ENCODE measurements at regions not wholly inside any gene's neighbourhood (a gene's known extent, or its start where the extent isn't known, plus 50 kb on each side); places are given as distances from the start of the nearest gene placed in this dataset.

DNA sequence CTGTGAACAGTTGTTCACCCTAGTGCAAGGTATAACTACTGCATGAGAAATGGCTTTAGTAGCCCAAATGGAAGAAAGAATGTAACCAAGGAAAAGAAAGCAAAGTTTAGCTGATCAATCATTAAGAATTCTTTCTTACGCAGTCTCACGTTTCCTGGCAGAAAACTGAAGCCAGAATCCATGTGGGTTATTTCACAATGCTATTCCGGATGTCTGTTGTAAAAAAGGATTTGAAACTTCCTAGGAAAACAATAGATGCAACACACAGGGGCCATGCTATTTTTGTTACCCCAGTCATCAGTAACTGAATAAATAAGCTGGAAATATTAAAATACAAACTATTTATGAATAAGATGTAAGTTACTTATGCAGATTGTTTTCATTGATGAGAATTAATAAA is 802.5 kb downstream of the CDH8 start:
- Histone ChIP-seq H3K27ac (no peak overlapping the region), H3K27me3 (ENCODE audit: insufficient read depth, low read depth, severe bottlenecking) (peaks cover 22% of the 10 kb centered on the region), H3K9me3 (ENCODE audit: severe bottlenecking) (no peaks in the 10 kb centered on the region), H3K4me3 (ENCODE audit: low read depth, low read length) (no peak overlapping the region), H3K36me3 (no peaks in the 10 kb centered on the region)
- DNase-seq: no peak
- TF ChIP-seq, protein P1, sequence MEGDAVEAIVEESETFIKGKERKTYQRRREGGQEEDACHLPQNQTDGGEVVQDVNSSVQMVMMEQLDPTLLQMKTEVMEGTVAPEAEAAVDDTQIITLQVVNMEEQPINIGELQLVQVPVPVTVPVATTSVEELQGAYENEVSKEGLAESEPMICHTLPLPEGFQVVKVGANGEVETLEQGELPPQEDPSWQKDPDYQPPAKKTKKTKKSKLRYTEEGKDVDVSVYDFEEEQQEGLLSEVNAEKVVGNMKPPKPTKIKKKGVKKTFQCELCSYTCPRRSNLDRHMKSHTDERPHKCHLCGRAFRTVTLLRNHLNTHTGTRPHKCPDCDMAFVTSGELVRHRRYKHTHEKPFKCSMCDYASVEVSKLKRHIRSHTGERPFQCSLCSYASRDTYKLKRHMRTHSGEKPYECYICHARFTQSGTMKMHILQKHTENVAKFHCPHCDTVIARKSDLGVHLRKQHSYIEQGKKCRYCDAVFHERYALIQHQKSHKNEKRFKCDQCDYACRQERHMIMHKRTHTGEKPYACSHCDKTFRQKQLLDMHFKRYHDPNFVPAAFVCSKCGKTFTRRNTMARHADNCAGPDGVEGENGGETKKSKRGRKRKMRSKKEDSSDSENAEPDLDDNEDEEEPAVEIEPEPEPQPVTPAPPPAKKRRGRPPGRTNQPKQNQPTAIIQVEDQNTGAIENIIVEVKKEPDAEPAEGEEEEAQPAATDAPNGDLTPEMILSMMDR (IDR thresholded peaks at IDR 0.05; ENCODE audit: low read depth, low read length): no peak

DNA sequence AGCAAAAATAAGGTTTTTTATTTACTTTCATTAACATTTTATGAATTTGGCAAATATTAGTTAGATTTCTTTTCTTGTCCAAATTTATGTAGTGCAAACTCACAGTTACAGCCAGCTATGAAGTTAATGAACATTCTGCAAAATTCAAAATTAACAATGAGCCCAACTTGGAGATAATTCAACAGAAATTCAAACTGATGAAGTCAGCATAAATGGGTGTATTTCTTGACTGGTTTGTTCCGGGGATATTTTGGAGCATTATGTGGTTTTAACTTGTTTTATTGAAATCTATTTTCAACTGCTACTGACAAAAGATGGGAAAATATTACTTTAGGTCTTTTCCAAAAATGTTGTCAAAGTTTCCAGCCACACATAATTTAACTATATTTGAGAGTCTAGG is 807.9 kb downstream of the CDH8 start:
- Histone ChIP-seq H3K4me3 (ENCODE audit: low read depth, low read length) (no peak overlapping the region), H3K27ac (no peak overlapping the region), H3K36me3 (no peaks in the 10 kb centered on the region), H3K9me3 (ENCODE audit: severe bottlenecking) (no peaks in the 10 kb centered on the region), H3K27me3 (ENCODE audit: insufficient read depth, low read depth, severe bottlenecking) (peaks cover 25% of the 10 kb centered on the region)
- DNase-seq: no peak
- TF ChIP-seq, protein P1 (IDR thresholded peaks at IDR 0.05; ENCODE audit: low read depth, low read length): no peak

DNA sequence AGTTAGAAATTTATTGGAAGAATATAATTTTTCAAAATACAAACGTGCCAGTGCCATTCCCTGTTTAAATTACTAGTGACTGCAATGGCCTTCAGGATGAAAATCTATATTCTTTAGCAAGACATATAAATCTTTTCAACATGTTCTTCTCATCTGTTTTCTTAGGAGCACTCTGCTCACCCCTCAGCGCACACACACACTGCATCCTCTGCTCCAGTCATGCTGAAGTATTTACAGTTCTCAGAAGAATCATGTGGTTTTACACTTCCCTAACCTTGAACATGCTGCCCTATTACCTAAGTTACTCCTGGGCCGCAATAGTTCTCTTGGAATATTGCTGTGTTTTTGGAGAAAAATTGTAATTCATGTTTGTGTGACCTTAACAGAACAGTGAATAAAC is 820.6 kb downstream of the CDH8 start:
- H3K27me3 ChIP-seq (ENCODE audit: insufficient read depth, low read depth, severe bottlenecking): peaks cover 51% of the 10 kb centered on the region
- TF ChIP-seq, protein P1 (IDR thresholded peaks at IDR 0.05; ENCODE audit: low read depth, low read length): no peak
- no peak overlapping the region for H3K4me3 ChIP-seq (ENCODE audit: low read depth, low read length)
- no peaks in the 10 kb centered on the region for H3K9me3 ChIP-seq (ENCODE audit: severe bottlenecking)
- H3K27ac ChIP-seq: no peak overlapping the region
- no peaks in the 10 kb centered on the region for H3K36me3 ChIP-seq
- DNase-seq: no peak

DNA sequence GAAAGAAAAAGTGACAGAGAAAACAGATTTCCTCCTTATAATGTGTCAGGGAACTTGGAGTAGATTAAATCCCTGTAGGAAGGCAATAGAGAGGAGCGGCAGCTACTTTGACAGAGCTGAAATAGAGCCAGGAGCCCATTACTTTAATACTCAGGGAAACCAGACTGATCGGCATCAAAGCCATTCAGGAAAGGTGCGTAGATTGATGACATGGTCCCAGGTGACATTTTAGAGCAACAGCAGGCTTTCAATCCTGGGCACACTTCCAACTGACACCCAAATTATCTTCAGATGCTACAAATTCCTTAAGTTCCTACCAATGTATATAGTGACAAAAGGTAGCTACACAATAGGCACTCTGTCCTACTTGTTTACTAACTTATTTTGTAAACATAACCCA is 821.5 kb downstream of the CDH8 start:
- Histone ChIP-seq H3K9me3 (ENCODE audit: severe bottlenecking) (no peaks in the 10 kb centered on the region), H3K27ac (no peak overlapping the region), H3K4me3 (ENCODE audit: low read depth, low read length) (no peak overlapping the region), H3K36me3 (no peaks in the 10 kb centered on the region), H3K27me3 (ENCODE audit: insufficient read depth, low read depth, severe bottlenecking) (peaks cover 47% of the 10 kb centered on the region)
- DNase-seq: no peak
- TF ChIP-seq, protein P1 (IDR thresholded peaks at IDR 0.05; ENCODE audit: low read depth, low read length): no peak

DNA sequence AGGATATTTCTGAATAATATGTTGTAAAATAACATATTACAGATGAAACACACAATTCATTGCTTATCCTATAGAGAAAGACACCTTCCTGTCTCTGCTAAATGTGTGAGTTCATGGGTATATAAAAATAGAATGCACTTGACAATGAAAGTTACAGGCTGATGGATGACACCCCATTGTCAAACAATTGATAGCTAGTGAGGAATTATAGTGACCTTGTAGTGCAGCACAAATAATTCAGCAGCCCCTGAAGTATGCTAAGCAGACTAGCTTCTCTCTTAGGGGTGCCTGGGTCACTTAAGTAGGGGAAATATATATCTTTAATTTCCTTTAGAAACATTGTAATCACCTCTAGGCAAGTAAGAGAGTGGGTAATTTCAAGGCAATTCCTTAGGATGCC is 826.2 kb downstream of the CDH8 start:
- Histone ChIP-seq H3K27ac (no peak overlapping the region), H3K4me3 (ENCODE audit: low read depth, low read length) (no peak overlapping the region)

DNA sequence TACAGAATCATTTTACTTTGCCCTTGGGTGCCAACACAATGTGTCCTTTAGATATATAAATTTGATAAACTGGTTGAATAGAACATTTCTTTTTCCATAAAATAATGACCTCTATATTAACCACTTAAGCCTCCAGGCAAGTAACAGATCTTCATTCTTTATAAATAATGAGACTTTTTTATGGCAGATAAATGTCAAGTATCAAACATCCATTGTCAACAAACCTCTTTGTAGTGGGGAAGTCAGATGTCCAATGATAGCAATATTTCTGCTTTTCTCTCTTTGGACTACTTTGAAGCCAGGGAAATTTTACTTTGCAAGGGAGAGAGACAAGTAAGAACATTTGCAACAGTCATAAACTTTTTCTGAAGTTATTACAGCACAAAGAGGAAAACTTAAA is 841.2 kb downstream of the CDH8 start:
- Histone ChIP-seq H3K9me3 (ENCODE audit: severe bottlenecking) (no peaks in the 10 kb centered on the region), H3K27ac (no peak overlapping the region), H3K4me3 (ENCODE audit: low read depth, low read length) (no peak overlapping the region), H3K27me3 (ENCODE audit: insufficient read depth, low read depth, severe bottlenecking) (peaks cover 21% of the 10 kb centered on the region), H3K36me3 (no peaks in the 10 kb centered on the region)
- DNase-seq: no peak
- TF ChIP-seq, protein P1 (IDR thresholded peaks at IDR 0.05; ENCODE audit: low read depth, low read length): no peak

More for the DNA sequence above, 826.2 kb downstream of the CDH8 start:
- no peak for DNase-seq
- TF ChIP-seq, protein P1 (IDR thresholded peaks at IDR 0.05; ENCODE audit: low read depth, low read length): no peak
- peaks cover 16% of the 10 kb centered on the region for H3K27me3 ChIP-seq (ENCODE audit: insufficient read depth, low read depth, severe bottlenecking)
- H3K9me3 ChIP-seq (ENCODE audit: severe bottlenecking): no peaks in the 10 kb centered on the region
- H3K36me3 ChIP-seq: no peaks in the 10 kb centered on the region

All from WERI-Rb-1 (cell line).